HEK293 (cell line): ENCODE measurements at regions not wholly inside any gene's neighbourhood (a gene's known extent, or its start where the extent isn't known, plus 50 kb on each side); places are given as distances from the start of the nearest gene placed in this dataset.

Source experiments
- ZBTB48 ChIP-seq: fragments of 450-650 bp; formaldehyde crosslinking; IDR thresholded peaks from 2 replicates; pipeline ENCODE4 v1.5.1; 2016; ENCODE audit warnings: missing biosample characterization, missing genetic modification characterization
- ZNF133 ChIP-seq: fragments of 450-650 bp; formaldehyde crosslinking; IDR thresholded peaks from 2 replicates; pipeline ENCODE4 v1.5.1; 2016; ENCODE audit warnings: missing biosample characterization, missing genetic modification characterization
- ZNF624 ChIP-seq: fragments of 450-650 bp; formaldehyde crosslinking; IDR thresholded peaks from 2 replicates; pipeline ENCODE4 v1.5.1; 2017; ENCODE audit warnings: missing biosample characterization, missing genetic modification characterization
- ZNF626 ChIP-seq: fragments of 450-650 bp; sonication (Bioruptor Pico); formaldehyde crosslinking; IDR thresholded peaks from 2 replicates; pipeline ENCODE4 v1.5.1; 2018; ENCODE audit warnings: missing biosample characterization, missing genetic modification characterization, inconsistent platforms

GRCh38 chr7:54968018-54968417 lies 50.8 kb upstream of the EGFR start (continued):
- TF ChIP-seq ZNF626 (tag by site-specific recombination), result no peak
- TF ChIP-seq ZNF624, result no peak
- no peak for TF ChIP-seq ZBTB48
- TF ChIP-seq ZNF133 (tag by site-specific recombination), result no peak
